ENCODE measurements at regions not wholly inside any gene's neighbourhood (a gene's known extent, or its start where the extent isn't known, plus 50 kb on each side); places are given as distances from the start of the nearest gene placed in this dataset.

DNA sequence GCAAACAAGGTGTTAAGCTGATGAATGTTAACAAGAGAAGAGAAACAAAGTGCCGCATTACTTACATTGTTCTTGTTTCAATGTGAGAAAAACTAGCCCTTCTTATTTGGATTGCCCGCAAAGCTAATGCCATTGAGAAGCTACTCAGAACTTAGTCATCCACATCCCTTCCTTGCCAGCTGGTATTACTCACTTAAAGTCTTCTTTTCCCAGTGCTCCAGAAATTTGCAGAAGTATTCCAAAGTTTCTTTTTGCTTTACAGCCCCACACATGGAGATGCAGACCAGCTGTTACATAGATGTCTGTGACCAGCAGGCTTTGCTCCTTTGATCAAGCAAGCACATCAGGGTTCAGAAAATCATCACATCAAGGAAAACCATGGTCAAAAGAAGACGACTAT, 529.0 kb downstream of the TBC1D32 start (continued):
- TF ChIP-seq ZNF462 (CRISPR knock-in tag; IDR thresholded peaks at IDR 0.05) (no peak), STAT1 (IDR thresholded peaks at IDR 0.05; ENCODE audit: unreplicated experiment) (no peak), JUNB (IDR thresholded peaks at IDR 0.05; ENCODE audit: unreplicated experiment) (no peak), CREB1 (CRISPR knock-in tag; IDR thresholded peaks at IDR 0.05; ENCODE audit: low read depth) (no peak)

DNA sequence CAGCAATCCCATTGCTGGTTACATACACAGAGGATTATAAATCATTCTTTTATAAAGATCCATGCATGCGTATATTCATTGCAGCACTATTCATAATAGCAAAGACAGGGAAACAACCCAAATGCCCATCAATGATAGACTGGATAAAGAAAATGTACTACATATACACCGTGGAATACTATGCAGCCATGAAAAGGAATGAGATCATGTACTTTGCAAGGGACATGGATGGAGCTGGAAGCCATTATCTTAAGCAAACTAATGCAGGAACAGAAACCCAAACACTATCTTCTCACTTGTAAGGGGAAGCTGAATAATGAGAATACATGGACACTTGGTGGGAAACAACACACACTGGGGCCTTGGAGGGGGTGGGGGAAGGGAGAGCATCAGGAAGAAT, 529.7 kb downstream of the TBC1D32 start:
- TF ChIP-seq NANOG (IDR thresholded peaks at IDR 0.05; ENCODE audit: borderline replicate concordance) (no peak), EZH2 (IDR thresholded peaks at IDR 0.05; ENCODE audit: low read depth, unreplicated experiment) (no peak), ZNF331 (CRISPR knock-in tag; IDR thresholded peaks at IDR 0.05; ENCODE audit: low read depth) (no peak), ZNF462 (CRISPR knock-in tag; IDR thresholded peaks at IDR 0.05) (no peak)
- H3K27ac ChIP-seq (ENCODE audit: low read depth) = no peak overlapping the region
- Mint-ChIP-seq H3K4me3 (no peak overlapping the region), H3K27ac (no peak overlapping the region), H3K4me1 (no peaks in the 10 kb centered on the region; the same call in 2 of the 3 replicates), H3K36me3 (ENCODE audit: low read depth) (peaks cover 2% of the 10 kb centered on the region; the same call in 1 of the 3 replicates), H3K9me3 (peaks cover 13% of the 10 kb centered on the region), H3K27me3 (ENCODE audit: insufficient read depth, low read depth, poor library complexity) (no peaks in the 10 kb centered on the region)
- no peaks in the 10 kb centered on the region for H3K9me2 ChIP-seq (ENCODE audit: insufficient read depth)
- H2AFZ ChIP-seq = no peak overlapping the region
- H3K4me2 ChIP-seq = no peak overlapping the region
- H3K27me3 ChIP-seq (ENCODE audit: insufficient read depth) = no peaks in the 10 kb centered on the region
- no peaks in the 10 kb centered on the region for H3F3A ChIP-seq (replicated peaks; ENCODE audit: low read depth)
- no peaks in the 10 kb centered on the region for H3K36me3 ChIP-seq (ENCODE audit: insufficient read depth)
- no peaks in the 10 kb centered on the region for H4K20me1 ChIP-seq (replicated peaks; ENCODE audit: insufficient read depth)
- no peaks in the 10 kb centered on the region for H3K4me1 ChIP-seq (ENCODE audit: insufficient read depth)
- DNase-seq (ENCODE audit: low spot score) (no peak), ATAC-seq (no peak)
- H3K79me2 ChIP-seq (replicated peaks; ENCODE audit: insufficient read depth) = no peaks in the 10 kb centered on the region
- no peak overlapping the region for H3K4me3 ChIP-seq
